Activated B cell treated with CpG ODN at 0.5 μM for 24 hours (primary cell): ENCODE measurements at regions not wholly inside any gene's neighbourhood (a gene's known extent, or its start where the extent isn't known, plus 50 kb on each side); places are given as distances from the start of the nearest gene placed in this dataset.

ENCODE experiments used
- ATAC-seq: fragments of 200-7000 bp; cut with Tn5 transposase; one replicate; pipeline ENCODE4 v1.10.0; 2021; ENCODE audit warnings: low read depth, mild to moderate bottlenecking, moderate library complexity
- CTCF ChIA-PET: fragments of 350-600 bp; sonication (Branson Sonifier 250); formaldehyde crosslinking; loops from one replicate; lab custom pipeline; 2021; ENCODE audit warnings: antibody characterized with exemption; lab: Charles Lee
- POLR2A ChIA-PET: fragments of 350-600 bp; sonication (Branson Sonifier 250); formaldehyde crosslinking; loops from one replicate; lab custom pipeline; 2021; ENCODE audit warnings: antibody characterized with exemption; lab: Charles Lee
- DNase-seq: peaks from one replicate; pipeline ENCODE4 v3.0.0; 2022
- H3K27ac Mint-ChIP-seq: one replicate; pipeline ENCODE4 v1.8.0; 2020; ENCODE audit warnings: mixed read lengths
- H3K27me3 Mint-ChIP-seq: one replicate; pipeline ENCODE4 v1.8.0; 2021; ENCODE audit warnings: mixed read lengths
- H3K36me3 Mint-ChIP-seq: one replicate; pipeline ENCODE4 v1.8.0; 2021; ENCODE audit warnings: low read depth, mixed read lengths
- H3K4me1 Mint-ChIP-seq: one replicate; pipeline ENCODE4 v1.8.0; 2021; ENCODE audit warnings: mixed read lengths
- H3K4me3 Mint-ChIP-seq: one replicate; pipeline ENCODE4 v1.8.0; 2020; ENCODE audit warnings: mild to moderate bottlenecking, mixed read lengths
- H3K9me3 Mint-ChIP-seq: one replicate; pipeline ENCODE4 v1.8.0; 2020; ENCODE audit warnings: mixed read lengths
- CTCF ChIP-seq: fragments of 200-600 bp; IDR thresholded peaks from one replicate; pipeline ENCODE4 v1.8.0; 2022; ENCODE audit warnings: antibody characterized with exemption, mild to moderate bottlenecking
- intact Hi-C: fragments of 100-400 bp; cut with micrococcal nuclease; formaldehyde crosslinking; loops from one replicate; pipeline ENCODE4 v1.15.1; 2024

GRCh38 chr5:91528831-91529230 lies 145.7 kb upstream of the ARRDC3 start:
- CTCF ChIA-PET: no interaction called here
- Mint-ChIP-seq H3K27ac (no peak overlapping the region), H3K4me1 (no peaks in the 10 kb centered on the region), H3K27me3 (no peaks in the 10 kb centered on the region), H3K9me3 (peaks cover 2% of the 10 kb centered on the region), H3K36me3 (no peaks in the 10 kb centered on the region), H3K4me3 (no peak overlapping the region)
- no peak for ATAC-seq
- intact Hi-C loops: no loop called here
- TF ChIP-seq CTCF: no peak
- DNase-seq: no peak
- POLR2A ChIA-PET: no interaction called here

DNA sequence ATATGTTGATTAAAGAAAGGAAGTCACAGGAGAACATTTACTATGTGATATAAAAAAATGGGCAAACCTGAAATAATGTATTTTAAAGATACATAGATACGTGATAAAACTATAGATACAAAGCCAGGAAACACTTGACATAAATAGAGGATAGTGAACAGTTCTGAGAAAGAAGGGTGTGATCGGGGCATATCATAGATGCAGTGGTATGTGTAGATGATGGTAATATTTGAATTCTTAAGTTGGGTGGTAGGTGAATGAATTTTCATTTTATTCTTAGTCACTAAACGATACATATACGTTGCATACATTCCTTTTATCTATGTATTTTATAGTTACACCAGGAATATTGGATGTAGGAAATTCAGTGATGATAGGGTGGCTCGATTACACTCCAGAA lies 138.7 kb upstream of the ARRDC3 start:
- Mint-ChIP-seq H3K27me3 (no peaks in the 10 kb centered on the region), H3K36me3 (no peaks in the 10 kb centered on the region), H3K9me3 (no peaks in the 10 kb centered on the region), H3K4me3 (no peak overlapping the region), H3K27ac (no peak overlapping the region), H3K4me1 (no peaks in the 10 kb centered on the region)
- TF ChIP-seq CTCF: no peak
- ATAC-seq: no peak
- intact Hi-C loops: no loop called here
- no peak for DNase-seq
- ChIA-PET CTCF (no interaction called here), POLR2A (no interaction called here)

DNA sequence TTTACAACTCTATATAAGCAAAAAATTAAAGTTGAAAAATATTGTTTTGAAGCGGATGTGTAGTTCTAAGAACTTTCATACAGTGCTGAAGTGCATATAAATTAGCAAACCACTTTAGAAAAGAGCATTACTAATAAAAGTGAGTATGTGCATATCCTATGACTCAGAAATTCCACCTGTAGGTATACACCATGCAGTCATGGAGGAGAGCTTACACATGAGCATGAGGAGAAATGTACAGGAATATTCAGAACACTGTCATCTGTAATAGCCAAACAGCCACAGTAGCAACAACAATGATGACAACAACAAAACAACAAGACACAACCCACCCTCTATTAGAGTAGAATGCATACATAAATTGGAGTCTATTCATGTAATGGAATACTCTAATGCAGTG lies 138.2 kb upstream of the ARRDC3 start:
- H3K9me3 Mint-ChIP-seq: no peaks in the 10 kb centered on the region
- intact Hi-C loops: no loop called here
- ATAC-seq (no peak), DNase-seq (no peak)
- POLR2A ChIA-PET: no interaction called here
- no peak for TF ChIP-seq CTCF
- H3K27ac Mint-ChIP-seq: no peak overlapping the region
- H3K27me3 Mint-ChIP-seq: no peaks in the 10 kb centered on the region
- H3K36me3 Mint-ChIP-seq: no peaks in the 10 kb centered on the region
- no peaks in the 10 kb centered on the region for H3K4me1 Mint-ChIP-seq
- no peak overlapping the region for H3K4me3 Mint-ChIP-seq
- CTCF ChIA-PET: no interaction called here

- intact Hi-C loops: no loop called here
- Mint-ChIP-seq H3K4me3 (no peak overlapping the region), H3K9me3 (no peaks in the 10 kb centered on the region), H3K27me3 (peaks cover 1% of the 10 kb centered on the region), H3K27ac (no peak overlapping the region), H3K36me3 (no peaks in the 10 kb centered on the region), H3K4me1 (no peaks in the 10 kb centered on the region)
- DNase-seq (no peak), ATAC-seq (no peak)
- CTCF ChIA-PET: no interaction called here
- no peak for TF ChIP-seq CTCF
- POLR2A ChIA-PET: no interaction called here
These were observed 131.3 kb upstream of the ARRDC3 start for GRCh38 chr5:91514400-91514799.

DNA sequence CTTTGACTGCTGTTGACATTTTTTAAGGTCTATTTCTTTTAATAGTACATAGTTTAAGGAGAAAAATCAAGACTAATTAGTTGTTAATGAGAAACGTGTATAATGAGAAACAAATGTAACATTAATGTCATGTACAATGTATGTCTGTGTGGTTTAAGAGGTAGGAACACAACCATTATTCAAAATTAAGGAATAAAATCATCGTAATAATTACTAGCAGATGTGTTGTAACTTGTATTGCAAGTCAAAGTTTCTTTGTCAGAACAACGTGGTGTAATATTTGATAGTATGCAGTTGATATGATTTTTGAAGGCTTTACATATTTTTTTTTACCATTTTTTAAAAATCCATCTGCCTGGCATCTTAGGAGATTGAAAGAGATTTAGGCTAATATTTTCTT lies 120.2 kb upstream of the ARRDC3 start:
- ATAC-seq (no peak), DNase-seq (no peak)
- TF ChIP-seq CTCF: no peak
- Mint-ChIP-seq H3K4me1 (no peaks in the 10 kb centered on the region), H3K9me3 (no peaks in the 10 kb centered on the region), H3K27me3 (no peaks in the 10 kb centered on the region), H3K4me3 (no peak overlapping the region), H3K27ac (no peak overlapping the region), H3K36me3 (no peaks in the 10 kb centered on the region)
- ChIA-PET CTCF (no interaction called here), POLR2A (no interaction called here)
- intact Hi-C loops: no loop called here
